Endothelial cell of umbilical vein (primary cell): ENCODE measurements at regions not wholly inside any gene's neighbourhood (a gene's known extent, or its start where the extent isn't known, plus 50 kb on each side); places are given as distances from the start of the nearest gene placed in this dataset.

Experiments
- BruUV-seq: library from RNA; stranded (reverse); fragments of 400-500 nt; replicated peaks from 2 replicates; lab custom pipeline; 2021; lab: Mats Ljungman, UMichigan
- CTCF ChIA-PET: fragments of 300-600, 350-600 bp; sonication (Branson Sonifier 250); formaldehyde crosslinking; loops from one replicate; lab custom pipeline; 2021; ENCODE audit warnings: antibody characterized with exemption, inconsistent platforms; lab: Charles Lee
- POLR2A ChIA-PET: fragments of 300-600, 350-600 bp; sonication (Branson Sonifier 250); formaldehyde crosslinking; loops from one replicate; lab custom pipeline; 2021; ENCODE audit warnings: antibody characterized with exemption, inconsistent platforms; lab: Charles Lee
- DNase-seq: peaks from one replicate; pipeline ENCODE4 v3.0.0-alpha.2; 2011; ENCODE audit warnings: low read depth, low spot score
- FAIRE-seq: peaks from 2 replicates; lab custom pipeline; 2011; peaks lifted over from hg19 to GRCh38; lab: Jason Lieb, UNC
- H2AFZ ChIP-seq: 2 replicates; pipeline ENCODE4 v1.6.0; 2012; ENCODE audit warnings: low read depth, low read length, control low read depth, inconsistent platforms
- H3K27ac ChIP-seq: 2 replicates; pipeline ENCODE4 v1.5.1; 2011; ENCODE audit warnings: low read depth, mild to moderate bottlenecking, control low read depth, low read length, moderate library complexity; ENCODE audit not compliant: insufficient read depth
- H3K27me3 ChIP-seq, 2 experiments: 2 replicates each; pipeline versions ENCODE4 v1.6.0 to v1.6.1; 2011; ENCODE audit warnings: low read length in 2 of 2, mixed read lengths in 1 of 2; ENCODE audit not compliant: control insufficient read depth in 2 of 2, insufficient read depth in 2 of 2
- H3K36me3 ChIP-seq, 2 experiments: 2 replicates in 1 of 2; 3 replicates in 1 of 2; pipeline ENCODE4 v1.5.1; 2011; ENCODE audit warnings: low read length in 2 of 2, mild to moderate bottlenecking in 1 of 2, moderate library complexity in 1 of 2; ENCODE audit not compliant: control insufficient read depth in 2 of 2, insufficient read depth in 2 of 2; ENCODE audit errors: extremely low read depth in 1 of 2
- H3K4me1 ChIP-seq: 3 replicates; pipeline ENCODE4 v1.5.1; 2011; ENCODE audit warnings: mild to moderate bottlenecking, low read length; ENCODE audit not compliant: control insufficient read depth, insufficient read depth; ENCODE audit errors: extremely low read depth
- H3K4me2 ChIP-seq: 2 replicates; pipeline ENCODE4 v1.6.1; 2011; ENCODE audit warnings: low read length, control low read depth, mixed read lengths; ENCODE audit not compliant: insufficient read depth
- H3K4me3 ChIP-seq, 3 experiments: fragments of 200-600 bp in 1 of 3; sonication (generic), shearing (Covaris generic) in 1 of 3; replicated peaks in 1 of 3; 2 replicates each; pipeline ENCODE4 v1.5.1; 2011 to 2016; ENCODE audit warnings: control low read depth in 3 of 3, low read length in 3 of 3, mild to moderate bottlenecking in 2 of 3, inconsistent platforms in 1 of 3, low read depth in 1 of 3, moderate library complexity in 1 of 3; ENCODE audit not compliant: insufficient read depth in 1 of 3
- H3K79me2 ChIP-seq: 2 replicates; pipeline ENCODE4 v1.6.0; 2012; ENCODE audit warnings: low read length, inconsistent platforms; ENCODE audit not compliant: control insufficient read depth, insufficient read depth
- H3K9ac ChIP-seq: replicated peaks from 2 replicates; pipeline ENCODE3; 2011; ENCODE audit warnings: low read length, control low read depth; ENCODE audit not compliant: insufficient read depth; ENCODE audit errors: extremely low read depth
- H3K9me1 ChIP-seq: replicated peaks from 3 replicates; pipeline ENCODE4 v1.6.0; 2011; ENCODE audit warnings: mild to moderate bottlenecking, low read length; ENCODE audit not compliant: control insufficient read depth, insufficient read depth; ENCODE audit errors: extremely low read depth
- H3K9me3 ChIP-seq: replicated peaks from 2 replicates; pipeline ENCODE4 v1.5.1; 2012; ENCODE audit warnings: low read length, inconsistent platforms; ENCODE audit not compliant: control insufficient read depth, insufficient read depth
- H4K20me1 ChIP-seq: replicated peaks from 2 replicates; pipeline ENCODE3; 2011; ENCODE audit warnings: mild to moderate bottlenecking, low read length; ENCODE audit not compliant: control insufficient read depth, insufficient read depth; ENCODE audit errors: extremely low read depth
- EZH2 ChIP-seq: IDR thresholded peaks from 2 replicates; pipeline ENCODE4 v1.6.1; 2012; ENCODE audit warnings: borderline replicate concordance, low read depth, mild to moderate bottlenecking, moderate library complexity, low read length, inconsistent platforms; ENCODE audit not compliant: severe bottlenecking
- FOS ChIP-seq: IDR thresholded peaks from 2 replicates; pipeline ENCODE4 v1.6.1; 2011; ENCODE audit warnings: mild to moderate bottlenecking, low read length, moderate library complexity, borderline replicate concordance; ENCODE audit not compliant: insufficient read depth
- GATA2 ChIP-seq: IDR thresholded peaks from 2 replicates; pipeline ENCODE4 v1.7.0; 2011; ENCODE audit warnings: low read depth, mild to moderate bottlenecking, moderate library complexity, mixed read lengths, low read length; ENCODE audit not compliant: insufficient read length, insufficient read depth
- JUN ChIP-seq: IDR thresholded peaks from 2 replicates; pipeline ENCODE4 v1.6.1; 2011; ENCODE audit warnings: borderline replicate concordance, low read depth; ENCODE audit not compliant: insufficient read length, insufficient read depth
- MYC ChIP-seq: IDR thresholded peaks from one replicate; pipeline ENCODE4 v1.6.1; 2011; ENCODE audit warnings: mild to moderate bottlenecking, low read depth, low read length
- POLR2A ChIP-seq: IDR thresholded peaks from 2 replicates; pipeline ENCODE4 v1.6.1; 2012; ENCODE audit warnings: low read depth, mild to moderate bottlenecking, control low read depth, low read length
- POLR2AphosphoS5 ChIP-seq: IDR thresholded peaks from 2 replicates; pipeline ENCODE4 v1.6.1; 2012; ENCODE audit warnings: low read depth, mild to moderate bottlenecking, control low read depth, low read length, moderate library complexity; ENCODE audit not compliant: insufficient read depth
- dilution Hi-C: fragments of 300-500 bp; cut with MboI; formaldehyde crosslinking; loops from one replicate; pipeline ENCODE4 v1.15.0; 2019; ENCODE audit warnings: low sequenced_read_pairs; ENCODE audit not compliant: extremely low pct_ligation_motif_present
- intact Hi-C: fragments of 100-400 bp; cut with micrococcal nuclease; formaldehyde crosslinking; loops from one replicate; pipeline ENCODE4 v1.10.0; 2022
- TF ChIP-seq, protein P1 (sequence below), 2 donors: IDR thresholded peaks; 1 replicate in 1 of 2; 2 replicates in 1 of 2; pipeline ENCODE4 v1.5.1; 2011; ENCODE audit warnings: low read length in 2 of 2, mild to moderate bottlenecking in 2 of 2, moderate library complexity in 2 of 2, control low read depth in 1 of 2, inconsistent platforms in 1 of 2, low read depth in 1 of 2; ENCODE audit not compliant: insufficient read depth in 1 of 2; ENCODE audit errors: extremely low read depth in 1 of 2
- TF ChIP-seq, protein P2 (sequence below): IDR thresholded peaks from 2 replicates; pipeline ENCODE4 v1.6.1; 2011; ENCODE audit not compliant: insufficient read depth, insufficient read length

- Histone ChIP-seq H3K9ac (no peak overlapping the region), H3K9me3 (no peaks in the 10 kb centered on the region), H3K9me1 (no peaks in the 10 kb centered on the region), H3K27ac (no peak overlapping the region), H4K20me1 (no peaks in the 10 kb centered on the region), H3K79me2 (no peaks in the 10 kb centered on the region), H3K4me1 (no peaks in the 10 kb centered on the region), H3K36me3 (no peaks in the 10 kb centered on the region), H3K4me3 (no peak overlapping the region), H3K4me2 (no peak overlapping the region), H2AFZ (no peak overlapping the region), H3K27me3 (no peaks in the 10 kb centered on the region)
- ChIA-PET CTCF (no interaction called here), POLR2A (no interaction called here)
- no peak for DNase-seq
- FAIRE-seq = no peak
- TF ChIP-seq FOS (no peak), POLR2A (no peak), POLR2AphosphoS5 (no peak), MYC (no peak), JUN (no peak), EZH2 (no peak), GATA2 (no peak)
- TF ChIP-seq, protein P1, sequence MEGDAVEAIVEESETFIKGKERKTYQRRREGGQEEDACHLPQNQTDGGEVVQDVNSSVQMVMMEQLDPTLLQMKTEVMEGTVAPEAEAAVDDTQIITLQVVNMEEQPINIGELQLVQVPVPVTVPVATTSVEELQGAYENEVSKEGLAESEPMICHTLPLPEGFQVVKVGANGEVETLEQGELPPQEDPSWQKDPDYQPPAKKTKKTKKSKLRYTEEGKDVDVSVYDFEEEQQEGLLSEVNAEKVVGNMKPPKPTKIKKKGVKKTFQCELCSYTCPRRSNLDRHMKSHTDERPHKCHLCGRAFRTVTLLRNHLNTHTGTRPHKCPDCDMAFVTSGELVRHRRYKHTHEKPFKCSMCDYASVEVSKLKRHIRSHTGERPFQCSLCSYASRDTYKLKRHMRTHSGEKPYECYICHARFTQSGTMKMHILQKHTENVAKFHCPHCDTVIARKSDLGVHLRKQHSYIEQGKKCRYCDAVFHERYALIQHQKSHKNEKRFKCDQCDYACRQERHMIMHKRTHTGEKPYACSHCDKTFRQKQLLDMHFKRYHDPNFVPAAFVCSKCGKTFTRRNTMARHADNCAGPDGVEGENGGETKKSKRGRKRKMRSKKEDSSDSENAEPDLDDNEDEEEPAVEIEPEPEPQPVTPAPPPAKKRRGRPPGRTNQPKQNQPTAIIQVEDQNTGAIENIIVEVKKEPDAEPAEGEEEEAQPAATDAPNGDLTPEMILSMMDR (IDR thresholded peaks at IDR 0.05; ENCODE audit: extremely low read depth in 1 of 2, insufficient read depth in 1 of 2, low read depth in 1 of 2, low read length in 2 of 2) = no peak
- TF ChIP-seq, protein P2, sequence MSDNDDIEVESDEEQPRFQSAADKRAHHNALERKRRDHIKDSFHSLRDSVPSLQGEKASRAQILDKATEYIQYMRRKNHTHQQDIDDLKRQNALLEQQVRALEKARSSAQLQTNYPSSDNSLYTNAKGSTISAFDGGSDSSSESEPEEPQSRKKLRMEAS = no peak
- BruUV-seq = no TSS peak
- intact Hi-C loops = no loop called here
- dilution Hi-C loops = no loop called here
Observed at GRCh38 chrX:77276742-77277141, 170.4 kb upstream of the FGF16 start.
